ENCODE measurements at regions not wholly inside any gene's neighbourhood (a gene's known extent, or its start where the extent isn't known, plus 50 kb on each side); places are given as distances from the start of the nearest gene placed in this dataset.

GRCh38 chr22:48745842-48746788 is 1081.6 kb downstream of the BRD1 start:
- TF ChIP-seq CTCF (IDR thresholded peaks at IDR 0.05; ENCODE audit: insufficient read depth, low read length) = no peak
- no peak for TF ChIP-seq REST (IDR thresholded peaks at IDR 0.05; ENCODE audit: insufficient replicate concordance, low read depth)

Data from HL-60 (cell line).